HUES64 (cell line): ENCODE measurements at regions not wholly inside any gene's neighbourhood (a gene's known extent, or its start where the extent isn't known, plus 50 kb on each side); places are given as distances from the start of the nearest gene placed in this dataset.

ENCODE experiments used
- H3K27ac ChIP-seq: 2 replicates; pipeline ENCODE4 v1.7.0; 2013; ENCODE audit warnings: low read depth, low read length, inconsistent platforms
- H3K27me3 ChIP-seq: 2 replicates; pipeline ENCODE4 v1.6.1; 2013; ENCODE audit warnings: mild to moderate bottlenecking, low read length; ENCODE audit not compliant: insufficient read depth
- H3K36me3 ChIP-seq: 2 replicates; pipeline ENCODE4 v1.6.1; 2013; ENCODE audit warnings: mild to moderate bottlenecking, low read length; ENCODE audit not compliant: insufficient read depth
- H3K4me1 ChIP-seq: 2 replicates; pipeline ENCODE4 v1.6.1; 2013; ENCODE audit warnings: mild to moderate bottlenecking, low read length, moderate library complexity; ENCODE audit not compliant: insufficient read depth
- H3K4me3 ChIP-seq: 2 replicates; pipeline ENCODE4 v1.5.1; 2013; ENCODE audit warnings: mild to moderate bottlenecking, low read length, moderate library complexity
- H3K9ac ChIP-seq: 2 replicates; pipeline ENCODE4 v1.6.1; 2013; ENCODE audit warnings: mild to moderate bottlenecking, low read depth, low read length
- H3K9me3 ChIP-seq: 2 replicates; pipeline ENCODE4 v1.6.1; 2013; ENCODE audit warnings: low read depth, low read length; ENCODE audit not compliant: insufficient read depth
- WGBS: fragments of 150-250, 120-280 bp; methylation state at CpG from one replicate; pipeline ENCODE4 v1.1.7; 2013; ENCODE audit warnings: missing lambda C conversion rate; 5-methylcytosine and 5-hydroxymethylcytosine counted together

- WGBS: 38% methylated on average over 7 of the region's 7 CpGs
- Histone ChIP-seq H3K27ac (no peak overlapping the region), H3K4me3 (no peak overlapping the region)
These were observed 143.4 kb upstream of the HS3ST2 start for GRCh38 chr16:22670551-22671041.

GRCh38 chr16:22671301-22672076, 142.5 kb upstream of the HS3ST2 start:
- 92% methylated on average over 4 of the region's 4 CpGs for WGBS
- H3K27ac ChIP-seq: no peak overlapping the region
- H3K9me3 ChIP-seq: no peaks in the 10 kb centered on the region
- no peaks in the 10 kb centered on the region for H3K27me3 ChIP-seq
- no peaks in the 10 kb centered on the region for H3K36me3 ChIP-seq
- no peak overlapping the region for H3K9ac ChIP-seq
- H3K4me3 ChIP-seq: no peak overlapping the region
- H3K4me1 ChIP-seq: no peaks in the 10 kb centered on the region

More at GRCh38 chr16:22670551-22671041, 143.4 kb upstream of the HS3ST2 start:
- H3K27me3 ChIP-seq: no peaks in the 10 kb centered on the region
- H3K9ac ChIP-seq: no peak overlapping the region
- no peaks in the 10 kb centered on the region for H3K9me3 ChIP-seq
- no peaks in the 10 kb centered on the region for H3K4me1 ChIP-seq
- no peaks in the 10 kb centered on the region for H3K36me3 ChIP-seq

GRCh38 chr16:22672830-22673210, 141.1 kb upstream of the HS3ST2 start:
- H3K27ac ChIP-seq: no peak overlapping the region
- no peaks in the 10 kb centered on the region for H3K36me3 ChIP-seq
- H3K4me3 ChIP-seq: no peak overlapping the region
- H3K9me3 ChIP-seq: no peaks in the 10 kb centered on the region
- H3K9ac ChIP-seq: no peak overlapping the region
- 88% methylated on average over 3 of the region's 3 CpGs for WGBS
- no peaks in the 10 kb centered on the region for H3K4me1 ChIP-seq
- H3K27me3 ChIP-seq: no peaks in the 10 kb centered on the region

DNA sequence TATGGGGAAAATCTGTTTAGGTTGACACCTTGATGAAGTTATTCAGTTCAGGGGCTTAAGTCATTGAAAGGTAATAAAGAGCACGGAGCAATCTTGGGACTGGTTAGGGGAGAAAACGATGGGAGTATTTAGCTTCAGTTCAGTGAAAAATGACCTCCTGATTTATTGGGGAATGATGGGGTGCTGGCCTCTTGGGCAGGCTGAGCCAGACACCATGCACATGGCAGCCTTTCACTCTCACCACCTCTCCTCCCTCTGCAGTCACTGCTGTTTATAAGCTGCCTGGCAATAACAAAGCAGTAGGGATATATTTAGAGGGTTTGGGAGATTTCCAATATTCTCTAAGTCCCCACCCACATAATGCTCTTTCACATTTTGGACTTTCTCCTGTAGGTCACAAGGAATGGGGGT, 140.5 kb upstream of the HS3ST2 start:
- WGBS: 84% methylated on average over 2 of the region's 2 CpGs
- Histone ChIP-seq H3K27me3 (no peaks in the 10 kb centered on the region), H3K9me3 (0 out of 2 replicates have a peak, but pooled peaks cover 3% of the 10 kb centered on the region)

GRCh38 chr16:22674832-22675191, 139.2 kb upstream of the HS3ST2 start:
- WGBS: 95% methylated on average over 3 of the region's 3 CpGs
- H3K36me3 ChIP-seq: no peaks in the 10 kb centered on the region

More for the DNA sequence above, 140.5 kb upstream of the HS3ST2 start:
- Histone ChIP-seq H3K27ac (no peak overlapping the region), H3K9ac (no peak overlapping the region), H3K4me1 (no peaks in the 10 kb centered on the region), H3K4me3 (no peak overlapping the region), H3K36me3 (no peaks in the 10 kb centered on the region)

GRCh38 chr16:22675745-22676540, 138.0 kb upstream of the HS3ST2 start:
- Histone ChIP-seq H3K9me3 (0 out of 2 replicates have a peak, but pooled peaks cover 3% of the 10 kb centered on the region), H3K4me1 (peaks cover 3% of the 10 kb centered on the region; the same call in 1 of the 2 replicates), H3K27ac (no peak overlapping the region), H3K36me3 (no peaks in the 10 kb centered on the region), H3K27me3 (no peaks in the 10 kb centered on the region), H3K9ac (no peak overlapping the region), H3K4me3 (no peak overlapping the region)
- 92% methylated on average over 4 of the region's 4 CpGs for WGBS

More at GRCh38 chr16:22674832-22675191, 139.2 kb upstream of the HS3ST2 start:
- no peaks in the 10 kb centered on the region for H3K4me1 ChIP-seq
- H3K9me3 ChIP-seq: 0 out of 2 replicates have a peak, but pooled peaks cover 3% of the 10 kb centered on the region
- H3K4me3 ChIP-seq: no peak overlapping the region
- H3K27me3 ChIP-seq: no peaks in the 10 kb centered on the region
- H3K9ac ChIP-seq: no peak overlapping the region
- no peak overlapping the region for H3K27ac ChIP-seq

DNA sequence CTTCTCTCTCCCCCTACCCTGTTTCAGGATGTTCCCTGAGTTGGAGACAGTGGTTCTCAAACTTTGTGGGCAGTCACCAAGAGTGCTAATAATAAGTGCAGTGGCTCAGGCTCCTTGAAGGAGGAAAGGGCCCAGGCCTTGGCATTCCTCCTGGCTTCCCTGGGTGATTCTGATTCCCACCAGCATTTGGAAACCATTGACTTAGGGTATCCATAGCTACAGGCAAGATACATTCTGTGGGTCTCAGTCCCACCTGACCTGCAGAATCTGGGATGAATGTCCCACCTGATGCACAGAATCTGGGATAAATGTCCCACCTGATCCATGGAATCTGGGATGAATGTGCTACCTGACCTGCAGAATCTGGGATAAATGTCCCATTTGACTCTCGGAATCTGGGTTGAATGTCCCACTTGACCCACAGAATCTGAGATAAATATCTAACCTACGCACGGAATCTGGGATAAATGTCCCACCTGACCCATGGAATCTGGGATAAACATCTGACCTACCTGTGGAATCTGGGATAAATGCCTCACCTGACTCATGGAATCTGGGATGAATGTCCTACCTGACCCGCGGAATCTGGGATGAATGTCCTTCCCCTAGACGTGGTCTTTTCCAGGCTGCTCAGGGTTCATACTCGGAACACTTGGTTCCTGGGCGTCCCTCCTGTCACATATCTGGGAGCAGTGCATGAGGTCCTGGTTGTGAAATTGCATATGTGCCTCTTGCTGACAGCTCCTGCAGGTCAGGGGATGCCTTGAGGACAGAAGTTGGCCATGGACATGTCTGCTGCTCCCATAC, 136.7 kb upstream of the HS3ST2 start:
- Histone ChIP-seq H3K9ac (no peak overlapping the region), H3K4me3 (no peak overlapping the region), H3K4me1 (peaks cover 3% of the 10 kb centered on the region; the same call in 1 of the 2 replicates), H3K9me3 (0 out of 2 replicates have a peak, but pooled peaks cover 3% of the 10 kb centered on the region), H3K27ac (no peak overlapping the region), H3K36me3 (no peaks in the 10 kb centered on the region), H3K27me3 (no peaks in the 10 kb centered on the region)
- WGBS: 94% methylated on average over 8 of the region's 8 CpGs

DNA sequence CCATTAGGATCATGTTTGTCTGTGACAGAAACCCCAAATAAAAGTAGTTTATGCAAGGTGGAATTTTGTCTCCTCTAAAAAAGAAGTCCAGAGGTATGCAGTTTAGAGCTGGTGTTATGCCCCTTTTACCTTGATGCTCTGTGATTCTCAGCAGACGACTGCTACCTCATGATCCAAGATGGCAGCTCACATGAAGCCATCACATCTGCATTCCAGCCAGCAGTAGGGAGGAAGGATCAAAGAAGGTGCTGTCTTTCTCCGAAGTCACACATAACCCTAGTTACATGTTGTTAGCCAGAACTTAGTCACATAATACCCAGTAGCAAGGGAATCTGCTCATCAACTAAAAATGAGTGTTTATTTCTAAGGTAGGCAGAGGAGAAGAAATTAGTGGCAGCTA, 135.7 kb upstream of the HS3ST2 start:
- H3K27me3 ChIP-seq: no peaks in the 10 kb centered on the region
- no peak overlapping the region for H3K9ac ChIP-seq
- WGBS: 99% methylated on average over 2 of the region's 2 CpGs
- H3K36me3 ChIP-seq: no peaks in the 10 kb centered on the region
- H3K4me1 ChIP-seq: peaks cover 3% of the 10 kb centered on the region; the same call in 1 of the 2 replicates
- H3K9me3 ChIP-seq: 0 out of 2 replicates have a peak, but pooled peaks cover 3% of the 10 kb centered on the region
- H3K27ac ChIP-seq: no peak overlapping the region
- H3K4me3 ChIP-seq: no peak overlapping the region

- 90% methylated on average over 17 of the region's 17 CpGs for WGBS
- Histone ChIP-seq H3K27me3 (no peaks in the 10 kb centered on the region), H3K9me3 (peaks cover 5% of the 10 kb centered on the region), H3K36me3 (no peaks in the 10 kb centered on the region), H3K9ac (no peak overlapping the region), H3K4me1 (peaks cover 3% of the 10 kb centered on the region; the same call in 1 of the 2 replicates), H3K27ac (no peak overlapping the region), H3K4me3 (no peak overlapping the region)
These were observed 132.2 kb upstream of the HS3ST2 start for GRCh38 chr16:22681554-22682291.

GRCh38 chr16:22683258-22683657, 130.7 kb upstream of the HS3ST2 start:
- Histone ChIP-seq H3K27me3 (no peaks in the 10 kb centered on the region), H3K9ac (no peak overlapping the region), H3K36me3 (no peaks in the 10 kb centered on the region), H3K9me3 (peaks cover 12% of the 10 kb centered on the region), H3K4me1 (peaks cover 3% of the 10 kb centered on the region; the same call in 1 of the 2 replicates), H3K27ac (no peak overlapping the region), H3K4me3 (no peak overlapping the region)
- WGBS: 91% methylated on average over 4 of the region's 4 CpGs
